Iris pigment epithelial cell (primary cell): ENCODE measurements at regions not wholly inside any gene's neighbourhood (a gene's known extent, or its start where the extent isn't known, plus 50 kb on each side); places are given as distances from the start of the nearest gene placed in this dataset.
A peak's percentile ranks its signal among the peaks of the same experiment; 100 is the strongest.

Source experiments
- DNase-seq: peaks from one replicate; pipeline ENCODE4 v3.0.0-alpha.2; 2011; ENCODE audit warnings: low read depth

DNA sequence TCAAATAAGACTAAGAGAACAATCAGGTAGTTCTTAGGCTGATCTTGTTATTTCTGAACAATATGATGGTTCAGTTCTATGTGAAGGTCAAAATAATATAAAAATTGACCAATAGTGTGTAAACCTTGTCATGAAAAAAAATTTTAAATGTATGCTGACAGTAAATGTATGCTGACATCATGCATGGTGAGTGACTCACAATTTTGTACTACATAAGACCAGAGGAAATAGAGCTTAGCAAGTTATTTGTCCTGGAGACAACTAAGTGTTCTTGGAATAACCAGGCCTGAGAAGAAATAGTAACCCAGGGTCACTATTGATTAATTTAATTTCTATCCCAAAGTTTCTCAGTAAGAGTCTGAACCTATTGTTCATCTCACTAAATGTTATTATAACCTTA is 182.2 kb upstream of the PCDH15 start:
- peak; percentile 1 for DNase-seq

DNA sequence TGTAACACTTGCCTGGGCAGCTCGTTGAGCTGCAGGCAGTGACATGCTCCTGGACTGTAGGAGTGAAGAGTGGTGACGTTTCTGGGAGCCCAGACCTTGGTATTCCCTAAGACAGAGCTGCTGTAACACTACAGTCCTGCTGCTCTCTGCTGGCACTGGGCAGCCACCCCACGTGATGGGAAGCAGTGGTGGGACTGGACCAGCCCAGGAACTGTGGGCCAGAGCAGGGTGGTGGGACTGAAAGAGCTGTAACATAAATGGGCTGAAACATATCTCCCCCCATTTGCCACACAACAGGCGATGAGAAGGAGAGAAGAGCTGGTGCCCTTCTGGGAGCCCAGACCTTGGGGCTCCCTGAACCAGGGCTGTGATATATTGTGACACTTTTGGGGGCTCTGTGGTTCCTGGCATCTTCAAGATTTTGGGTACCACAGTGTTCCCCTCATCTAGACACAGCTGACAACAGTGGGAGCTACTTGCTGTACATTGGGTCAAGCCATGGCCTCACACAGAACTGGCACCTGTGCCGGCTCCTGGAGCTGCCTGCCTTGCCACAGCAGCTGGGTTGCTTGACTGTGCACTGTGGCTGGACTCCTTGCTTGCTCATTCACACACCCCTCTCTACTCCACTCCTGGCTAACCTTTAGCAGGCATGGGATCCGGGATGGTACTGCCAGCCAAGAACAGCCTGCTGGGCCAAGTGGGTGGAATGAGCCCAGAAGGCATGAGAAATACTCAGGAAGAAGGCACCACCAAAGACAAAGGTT is 161.3 kb upstream of the PCDH15 start:
- no peak for DNase-seq

DNA sequence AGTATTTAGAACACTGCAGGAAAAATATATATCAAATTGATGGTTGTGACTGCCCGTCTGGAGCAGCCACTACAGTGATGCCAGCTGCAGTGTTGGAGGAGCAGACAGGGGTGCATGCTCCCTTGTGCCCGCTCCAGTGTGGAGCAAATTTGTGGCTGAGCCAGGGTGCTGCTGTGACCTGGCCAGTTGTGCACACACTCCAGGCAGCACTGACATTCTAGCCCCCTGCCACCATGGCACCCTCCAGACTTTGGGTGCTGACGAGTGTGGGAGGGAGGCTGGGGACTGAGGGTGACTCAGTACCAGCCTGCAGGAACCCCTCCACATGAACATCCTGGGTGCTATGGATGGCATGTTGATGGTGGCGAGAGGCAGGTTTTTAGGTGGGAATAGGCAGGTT is 160.0 kb upstream of the PCDH15 start:
- DNase-seq, result no peak

DNA sequence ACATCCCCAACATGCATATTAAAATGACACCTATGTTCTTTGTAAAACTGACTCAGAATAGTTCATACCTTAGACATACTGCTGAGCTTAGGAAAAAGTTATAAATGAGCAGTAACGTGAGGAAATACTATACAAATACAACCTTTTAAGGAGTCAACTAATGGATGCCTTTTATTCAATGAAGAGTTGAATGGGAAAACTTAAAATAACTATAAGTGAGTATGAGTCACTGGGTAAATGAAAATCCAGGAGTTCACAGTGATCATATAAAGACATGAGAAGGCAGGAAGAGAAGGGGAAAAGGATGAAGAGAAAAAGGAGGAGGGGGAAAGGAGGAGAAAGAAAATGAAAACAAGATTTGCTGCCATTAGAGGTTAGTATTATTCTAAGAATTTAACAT is 157.8 kb upstream of the PCDH15 start:
- no peak for DNase-seq

DNA sequence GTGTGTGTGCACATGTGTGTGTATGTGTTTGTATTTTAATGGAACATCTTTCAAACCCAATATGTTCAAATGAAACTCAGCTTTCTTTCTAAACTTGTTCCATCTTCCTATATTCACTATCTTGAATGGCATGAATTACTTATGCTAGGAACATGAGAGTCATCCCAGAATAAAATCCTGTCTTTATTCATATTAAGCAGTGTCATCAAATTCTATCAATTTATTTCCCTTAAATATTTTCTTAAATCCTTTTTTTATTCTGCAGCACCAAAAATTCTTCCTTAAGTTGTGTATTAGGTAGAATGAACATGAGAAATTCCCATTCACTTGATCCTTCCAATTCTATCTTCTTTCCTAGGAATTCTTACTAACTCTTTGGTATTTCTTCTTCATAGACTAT is 146.6 kb upstream of the PCDH15 start:
- no peak for DNase-seq

DNA sequence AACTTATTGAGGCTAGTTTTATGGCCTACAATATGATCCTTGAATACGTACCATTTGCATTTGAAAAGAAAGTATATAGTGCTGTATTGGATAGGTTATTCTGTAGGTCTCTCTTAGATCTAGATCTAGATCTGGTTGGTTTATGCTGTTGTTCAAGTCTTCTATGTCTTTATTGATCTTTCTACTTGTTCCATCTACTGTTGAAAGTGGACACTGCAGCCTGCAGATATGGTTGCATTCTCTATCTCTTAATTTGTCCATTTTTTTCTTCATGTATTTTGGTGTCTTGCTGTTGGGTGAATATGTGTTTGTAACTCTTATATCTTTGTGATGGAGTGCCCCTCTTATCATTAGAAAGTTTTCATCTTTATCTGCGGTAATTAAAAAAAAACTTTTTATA is 139.4 kb upstream of the PCDH15 start:
- DNase-seq, result no peak

DNA sequence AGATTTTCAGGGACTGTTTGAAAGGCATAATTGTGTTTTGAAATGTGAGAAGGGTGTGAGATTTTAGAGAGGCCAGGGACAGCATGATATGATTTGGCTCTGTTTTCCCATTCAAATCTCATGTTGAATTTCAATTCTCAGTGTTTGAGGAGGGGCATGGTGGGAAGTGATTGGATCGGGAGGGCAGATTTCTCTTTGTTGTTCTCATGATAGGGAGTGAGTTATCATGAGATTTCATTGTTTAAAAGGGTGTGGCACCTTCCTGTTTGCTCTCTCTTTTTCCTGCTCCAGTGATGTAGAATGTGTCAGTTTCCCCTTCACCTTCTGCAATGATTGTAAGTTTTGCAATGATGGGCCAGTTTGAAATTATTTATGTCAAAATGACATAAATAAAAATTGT is 113.0 kb upstream of the PCDH15 start:
- DNase-seq, result no peak

DNA sequence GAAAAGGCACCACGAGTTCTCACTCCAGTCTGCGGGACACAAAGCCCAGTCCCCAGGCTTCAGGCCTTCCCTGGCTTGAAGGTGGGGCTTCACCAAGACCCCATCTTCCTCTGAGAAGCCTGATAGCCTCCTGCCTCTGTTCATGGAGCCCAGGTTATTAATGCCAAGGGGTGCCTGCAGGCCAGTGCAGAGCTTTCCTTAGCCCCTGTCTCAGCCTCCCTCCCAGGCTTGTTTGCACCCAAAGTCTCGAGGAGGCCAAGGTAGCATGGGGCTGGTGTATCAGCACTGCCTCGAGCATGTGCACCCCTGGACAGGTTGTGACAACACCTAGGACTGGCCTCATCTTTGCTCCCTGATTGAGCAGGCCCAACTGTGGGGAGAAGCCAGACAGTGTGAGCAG is 108.1 kb upstream of the PCDH15 start:
- DNase-seq, result no peak

DNA sequence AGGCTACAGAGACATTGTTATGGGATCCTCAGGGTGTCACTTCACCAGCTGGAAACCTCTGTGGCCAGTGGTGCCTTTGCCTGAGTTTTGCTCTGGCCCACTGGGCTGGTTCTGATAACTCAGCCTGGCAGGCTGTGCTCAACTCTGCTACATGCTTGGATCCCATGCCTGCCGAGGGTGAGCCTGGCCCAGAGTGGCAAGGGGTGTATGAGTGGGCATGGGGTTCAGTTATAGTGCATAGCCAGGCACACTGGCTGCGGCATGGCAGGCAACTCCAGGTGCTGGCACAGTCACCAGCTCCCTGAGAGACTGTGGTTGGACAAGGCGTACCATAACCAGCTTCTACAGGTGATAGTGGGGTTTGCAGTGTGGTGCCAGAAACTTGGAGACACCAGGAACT is 107.0 kb upstream of the PCDH15 start:
- DNase-seq, result no peak

DNA sequence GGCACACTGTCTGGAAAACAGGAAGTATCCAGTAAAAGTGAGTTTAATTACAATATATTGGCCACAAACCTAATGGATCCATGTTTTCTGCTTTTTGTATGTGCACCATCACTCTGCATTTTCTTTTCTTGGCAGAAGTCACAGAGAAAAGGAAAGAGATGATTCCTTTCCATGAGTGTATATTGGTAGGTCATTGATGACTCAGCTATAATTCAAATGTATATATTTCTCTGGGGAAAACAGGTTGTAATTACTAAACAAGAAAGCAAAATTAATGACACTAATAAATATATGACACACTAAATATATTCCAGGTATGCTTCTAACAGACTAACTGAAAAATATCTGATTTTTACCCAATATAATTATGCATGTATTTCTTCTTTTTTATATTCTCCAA is 105.9 kb upstream of the PCDH15 start:
- no peak for DNase-seq

DNA sequence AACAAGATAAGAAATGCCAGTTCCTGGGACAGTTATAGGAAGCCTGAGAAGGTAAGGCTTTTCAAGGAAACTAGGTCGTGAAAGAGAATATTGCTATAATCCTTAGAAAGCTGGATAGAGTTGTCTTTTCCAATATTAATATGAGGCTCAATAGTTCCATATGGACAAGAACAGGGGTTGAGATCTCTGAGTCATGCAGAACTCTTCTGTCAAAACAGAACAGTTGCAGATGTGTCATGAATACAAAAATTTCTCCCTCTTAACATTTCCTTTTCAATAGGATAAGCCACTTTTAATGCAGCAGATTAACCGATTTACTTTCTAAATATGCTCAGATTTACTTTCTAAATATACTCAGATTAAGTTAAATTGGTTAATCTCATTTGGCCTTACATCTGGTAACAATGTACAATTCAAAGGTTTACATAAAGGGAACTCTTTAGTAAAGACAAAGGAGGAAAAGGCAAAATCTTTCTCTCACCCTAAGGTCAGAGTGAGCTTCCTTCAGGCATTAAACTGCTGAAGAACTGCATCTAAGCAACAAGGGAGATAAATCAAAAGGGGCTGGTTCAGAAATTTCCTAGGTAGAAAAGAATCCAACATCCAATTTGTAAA is 104.7 kb upstream of the PCDH15 start:
- no peak for DNase-seq

DNA sequence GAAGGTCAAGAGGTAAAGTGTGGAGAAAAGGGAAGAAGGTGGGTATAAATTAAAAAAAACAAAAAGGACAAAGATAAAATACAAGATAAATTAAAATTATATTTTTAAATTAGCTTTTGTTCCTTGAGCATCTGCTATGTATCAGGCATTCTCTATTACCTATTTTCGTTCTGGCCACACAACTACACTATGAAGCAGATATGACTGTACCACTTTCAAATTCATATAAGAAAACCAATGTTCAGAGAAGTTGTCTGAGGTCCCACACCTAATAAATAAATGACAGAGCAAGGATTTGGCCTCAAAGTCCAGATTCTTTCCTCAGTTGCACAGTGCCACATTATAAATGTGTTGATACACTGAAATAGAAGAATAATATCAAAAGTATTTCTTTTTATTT is 103.8 kb upstream of the PCDH15 start:
- DNase-seq, result no peak

DNA sequence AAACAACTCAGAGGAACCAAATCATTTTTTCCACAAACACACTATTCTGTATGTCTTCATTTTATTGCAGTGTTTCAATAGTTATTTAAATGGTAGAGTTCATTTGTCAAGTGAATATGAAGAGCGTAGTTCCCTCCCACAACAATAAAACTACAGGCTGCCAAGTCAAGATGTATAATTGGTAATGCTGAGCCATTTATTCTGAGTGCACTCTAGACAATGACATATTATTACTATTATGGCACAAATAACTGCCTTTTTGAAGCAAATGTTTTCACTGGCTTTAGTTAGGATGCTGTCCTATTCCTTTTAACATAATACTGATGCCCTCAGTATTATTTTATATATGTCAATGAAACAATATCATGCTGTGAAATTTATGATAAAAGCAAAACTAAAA is 102.7 kb upstream of the PCDH15 start:
- DNase-seq, result no peak

DNA sequence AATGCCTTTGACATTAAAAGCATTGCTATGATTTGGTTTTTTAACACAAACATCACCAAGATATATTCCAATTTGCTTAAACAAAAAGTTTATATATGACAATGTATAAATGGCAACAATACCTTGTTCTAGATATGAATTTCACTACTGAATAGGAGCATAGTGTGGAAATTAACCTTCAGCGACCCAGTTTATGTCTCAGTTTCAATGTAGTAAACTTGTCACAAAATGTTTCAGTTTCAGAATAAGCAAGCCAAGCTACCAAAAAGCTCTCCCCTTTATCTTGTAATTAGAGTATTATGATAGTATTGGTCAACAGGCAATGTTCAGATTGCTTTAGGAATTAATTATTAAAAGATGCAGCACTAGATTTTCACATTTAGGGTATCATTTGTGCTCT is 99.6 kb upstream of the PCDH15 start:
- DNase-seq, result no peak

DNA sequence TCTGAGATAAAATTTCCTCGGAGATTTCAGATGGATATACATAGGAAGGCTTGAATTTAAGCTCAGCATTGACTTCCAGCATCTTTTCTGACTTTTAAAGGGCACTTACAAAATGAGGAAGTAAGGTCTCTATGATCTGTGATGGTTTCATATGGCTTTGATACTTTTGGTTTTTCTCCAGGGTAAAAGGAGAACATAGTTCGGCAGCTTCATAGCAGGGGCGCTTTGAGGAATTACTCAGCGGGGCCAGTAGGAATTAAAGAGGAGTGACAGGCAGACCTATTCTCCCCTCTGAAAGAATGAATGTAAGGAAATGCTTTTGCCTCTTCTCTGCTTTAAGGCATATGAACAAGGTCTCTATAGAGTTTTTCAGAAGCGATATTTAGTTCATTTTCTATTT is 80.0 kb upstream of the PCDH15 start:
- no peak for DNase-seq

DNA sequence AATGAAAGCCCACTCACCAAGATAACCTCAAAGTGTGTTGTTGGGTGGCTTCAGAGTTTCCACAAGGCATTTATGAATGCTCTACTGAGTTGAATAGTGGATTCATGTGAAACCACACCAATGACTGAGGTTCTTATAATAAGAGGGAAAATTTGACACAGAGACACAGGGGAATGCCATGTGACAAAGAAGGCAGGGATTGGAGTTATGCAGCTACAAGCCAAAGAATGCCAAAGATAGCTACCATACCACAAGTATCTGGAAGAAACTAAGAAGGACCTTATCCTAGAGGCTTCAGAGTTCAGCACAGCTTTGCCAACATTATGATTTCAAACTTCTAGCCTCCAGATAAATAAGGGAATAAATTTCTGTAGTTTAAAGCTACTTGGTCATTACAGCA is 68.0 kb upstream of the PCDH15 start:
- peak; percentile 0 for DNase-seq

DNA sequence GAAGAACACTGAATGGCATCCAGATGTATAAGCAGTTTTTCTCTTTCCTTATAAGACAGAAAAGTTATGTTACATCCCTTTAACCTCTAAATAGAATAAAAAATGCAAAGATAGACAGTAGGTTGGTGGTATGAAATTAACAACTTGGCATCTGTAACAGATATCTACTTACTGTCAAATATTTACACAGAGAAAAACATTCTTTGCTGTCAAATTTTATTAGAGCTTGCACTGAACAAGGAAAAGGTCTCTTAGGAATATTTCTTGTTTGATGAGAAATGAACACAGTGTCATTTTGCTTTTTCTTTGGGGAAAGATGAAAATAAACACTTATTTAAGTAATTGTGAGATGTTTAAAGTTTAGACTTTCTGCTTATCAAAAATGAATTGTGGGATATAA is 65.6 kb upstream of the PCDH15 start:
- no peak for DNase-seq

DNA sequence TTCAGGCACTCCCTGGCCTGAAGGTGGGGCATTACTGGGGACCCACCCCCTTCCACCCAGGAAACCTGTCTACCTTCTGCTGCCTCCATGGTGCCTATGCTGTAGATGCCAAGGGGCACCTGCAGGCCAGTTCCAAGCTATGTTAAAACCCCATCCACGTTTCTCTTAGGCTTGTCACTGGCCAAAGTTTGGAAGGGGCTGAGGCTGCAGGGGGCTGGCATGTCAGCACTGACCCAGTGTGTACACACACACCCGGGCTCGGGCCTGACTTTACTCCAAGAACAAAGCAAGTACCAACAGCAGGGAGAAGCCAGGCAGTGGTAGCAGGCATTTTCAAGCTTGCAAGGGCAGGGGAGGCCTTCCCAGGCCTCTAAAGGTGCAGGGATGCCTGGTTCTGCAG is 53.8 kb upstream of the PCDH15 start:
- no peak for DNase-seq

DNA sequence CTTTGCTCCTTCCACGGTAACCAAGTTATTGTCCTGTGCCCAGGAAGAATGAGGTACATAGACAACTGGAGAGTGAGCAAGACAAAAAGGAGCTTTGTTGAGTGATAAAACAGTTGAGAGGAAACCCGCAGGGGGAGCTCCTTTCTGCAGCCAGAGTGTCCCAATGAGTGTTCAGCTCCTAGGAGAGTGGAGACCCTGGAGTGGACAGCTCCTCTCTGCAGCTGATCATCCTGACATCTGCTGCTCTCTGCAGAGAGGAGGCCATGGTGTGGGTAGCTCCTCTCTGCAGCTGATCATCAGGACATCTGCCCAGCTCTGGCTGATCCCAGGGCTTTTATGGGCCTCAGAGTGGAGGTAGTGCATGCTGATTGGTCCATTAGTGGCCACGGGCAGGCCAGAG is 53.4 kb upstream of the PCDH15 start:
- DNase-seq, result no peak

DNA sequence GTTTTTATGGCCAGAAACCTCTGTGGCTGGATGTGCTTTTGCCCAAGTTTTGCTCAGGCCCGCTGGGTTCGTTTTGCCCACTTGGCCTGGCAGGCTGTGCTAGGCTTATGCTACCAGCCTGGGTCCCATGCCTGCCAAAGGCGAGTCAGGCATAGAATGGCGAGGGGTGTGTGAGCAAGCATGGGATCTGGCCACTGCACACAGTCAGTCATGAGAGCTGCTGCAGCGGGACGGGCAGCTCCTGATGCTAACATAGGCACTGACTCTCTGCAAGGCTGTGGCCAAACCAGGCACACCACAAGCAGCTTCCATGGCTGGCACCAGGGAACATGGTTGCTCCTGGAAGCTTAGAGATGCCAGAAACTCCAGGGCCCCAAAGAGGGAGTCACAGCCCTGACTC is 52.9 kb upstream of the PCDH15 start:
- no peak for DNase-seq
